Vagina (tissue), 2 donors: ENCODE measurements at regions not wholly inside any gene's neighbourhood (a gene's known extent, or its start where the extent isn't known, plus 50 kb on each side); places are given as distances from the start of the nearest gene placed in this dataset.
"Not testable (repeated sequence)": the region's sequence is repeated elsewhere in the genome, so short reads cannot be mapped to it uniquely, and the experiment has no call there.

Source experiments
- DNase-seq, 2 donors: peaks; one replicate each; pipeline ENCODE4 v3.0.0-alpha.2; 2017; ENCODE audit errors: extremely low spot score in 2 of 2
- H3K27ac ChIP-seq: fragments of 200-600 bp; sonication (generic); one replicate; pipeline ENCODE4 v1.5.1; 2019
- H3K27me3 ChIP-seq: fragments of 200-600 bp; sonication (generic); one replicate; pipeline ENCODE4 v1.5.1; 2019
- H3K36me3 ChIP-seq, 2 donors: fragments of 200-600 bp; sonication (generic); one replicate each; pipeline ENCODE4 v1.5.1; 2017 to 2019
- H3K4me1 ChIP-seq: fragments of 200-600 bp; sonication (generic); one replicate; pipeline ENCODE4 v1.5.1; 2019
- H3K4me3 ChIP-seq, 2 donors: fragments of 200-600 bp; sonication (generic); 1 replicate in 1 of 2; 2 replicates in 1 of 2; pipeline ENCODE4 v1.5.1; 2016 to 2019
- H3K9me3 ChIP-seq: fragments of 200-600 bp; sonication (generic); one replicate; pipeline ENCODE4 v1.5.1; 2019
- CTCF ChIP-seq, 3 experiments: fragments of 450-650 bp in 2 of 3; fragments of 200-600 bp in 1 of 3; sonication (generic) in 1 of 3; IDR thresholded peaks; one replicate each; pipeline ENCODE4 v1.5.1; 2017 to 2019; ENCODE audit warnings: antibody characterized with exemption in 3 of 3, mild to moderate bottlenecking in 2 of 3, moderate library complexity in 2 of 3
- POLR2A ChIP-seq, 2 donors: fragments of 450-650 bp; IDR thresholded peaks; one replicate each; pipeline ENCODE4 v1.6.1; 2017; ENCODE audit warnings: antibody characterized with exemption in 2 of 2, mild to moderate bottlenecking in 2 of 2, moderate library complexity in 2 of 2
- POLR2AphosphoS5 ChIP-seq, 2 donors: sonication (generic); formaldehyde crosslinking; IDR thresholded peaks; one replicate each; pipeline ENCODE4 v1.9.0; 2017; ENCODE audit warnings: antibody characterized with exemption in 2 of 2, mild to moderate bottlenecking in 2 of 2, low read depth in 1 of 2; ENCODE audit not compliant: insufficient read depth in 1 of 2
- intact Hi-C: fragments of 100-400 bp; cut with DNase I; formaldehyde crosslinking; loops from one replicate; pipeline ENCODE4 v1.15.1; 2023

- no peaks in the 10 kb centered on the region for H3K27me3 ChIP-seq
- peaks cover 8% of the 10 kb centered on the region for H3K4me1 ChIP-seq
- DNase-seq: no peak
- no peak overlapping the region for H3K27ac ChIP-seq
- H3K4me3 ChIP-seq: no peak overlapping the region
- intact Hi-C loops: no loop called here
- no peaks in the 10 kb centered on the region for H3K36me3 ChIP-seq
- no peaks in the 10 kb centered on the region for H3K9me3 ChIP-seq
- TF ChIP-seq POLR2A (IDR thresholded peaks at IDR 0.05) (no peak), CTCF (IDR thresholded peaks at IDR 0.05) (no peak), POLR2AphosphoS5 (IDR thresholded peaks at IDR 0.05; ENCODE audit: insufficient read depth in 1 of 2, low read depth in 1 of 2) (no peak)
These were observed 251.2 kb upstream of the SGCG start for GRCh38 chr13:22929381-22930126.

- Histone ChIP-seq H3K4me1 (peaks cover 7% of the 10 kb centered on the region), H3K9me3 (no peaks in the 10 kb centered on the region), H3K27ac (no peak overlapping the region), H3K27me3 (no peaks in the 10 kb centered on the region), H3K4me3 (no peak overlapping the region), H3K36me3 (no peaks in the 10 kb centered on the region)
- intact Hi-C loops: no loop called here
- TF ChIP-seq CTCF (IDR thresholded peaks at IDR 0.05): no peak
- TF ChIP-seq POLR2A (IDR thresholded peaks at IDR 0.05): no peak
- no peak for TF ChIP-seq POLR2AphosphoS5 (IDR thresholded peaks at IDR 0.05; ENCODE audit: insufficient read depth in 1 of 2, low read depth in 1 of 2)
- DNase-seq: no peak
These were observed 249.2 kb upstream of the SGCG start for GRCh38 chr13:22931576-22931975.

GRCh38 chr13:22932632-22933412 lies 248.0 kb upstream of the SGCG start:
- H3K36me3 ChIP-seq, DNase-seq, H3K27ac ChIP-seq, H3K4me1 ChIP-seq, H3K4me3 ChIP-seq, intact Hi-C loops, H3K27me3 ChIP-seq, H3K9me3 ChIP-seq: not testable (repeated sequence)

- H3K9me3 ChIP-seq: no peaks in the 10 kb centered on the region
- H3K36me3 ChIP-seq: no peaks in the 10 kb centered on the region
- no peak overlapping the region for H3K4me3 ChIP-seq
- intact Hi-C loops: no loop called here
- no peaks in the 10 kb centered on the region for H3K4me1 ChIP-seq
- TF ChIP-seq POLR2AphosphoS5 (IDR thresholded peaks at IDR 0.05; ENCODE audit: insufficient read depth in 1 of 2, low read depth in 1 of 2) (no peak), POLR2A (IDR thresholded peaks at IDR 0.05) (no peak), CTCF (IDR thresholded peaks at IDR 0.05) (no peak)
- H3K27me3 ChIP-seq: no peaks in the 10 kb centered on the region
- H3K27ac ChIP-seq: no peak overlapping the region
- DNase-seq: no peak
These were observed 247.1 kb upstream of the SGCG start for GRCh38 chr13:22933571-22934181.

GRCh38 chr13:22934744-22935523 lies 245.8 kb upstream of the SGCG start:
- no peaks in the 10 kb centered on the region for H3K4me1 ChIP-seq
- H3K27ac ChIP-seq: no peak overlapping the region
- no peak for DNase-seq
- no peak overlapping the region for H3K4me3 ChIP-seq
- TF ChIP-seq POLR2A (IDR thresholded peaks at IDR 0.05) (no peak), CTCF (IDR thresholded peaks at IDR 0.05) (no peak), POLR2AphosphoS5 (IDR thresholded peaks at IDR 0.05; ENCODE audit: insufficient read depth in 1 of 2, low read depth in 1 of 2) (no peak)
- H3K9me3 ChIP-seq: no peaks in the 10 kb centered on the region
- H3K36me3 ChIP-seq: no peaks in the 10 kb centered on the region
- no peaks in the 10 kb centered on the region for H3K27me3 ChIP-seq
- intact Hi-C loops: no loop called here
